SH-SY5Y (cell line): ENCODE measurements at regions not wholly inside any gene's neighbourhood (a gene's known extent, or its start where the extent isn't known, plus 50 kb on each side); places are given as distances from the start of the nearest gene placed in this dataset.

Source experiments
- GATA2 ChIP-seq: IDR thresholded peaks from 2 replicates; pipeline ENCODE4 v1.6.1; 2011; ENCODE audit warnings: mild to moderate bottlenecking, low read depth, low read length
- GATA3 ChIP-seq: IDR thresholded peaks from 2 replicates; pipeline ENCODE4 v1.6.1; 2011; ENCODE audit warnings: low read depth, mild to moderate bottlenecking, low read length, moderate library complexity

DNA sequence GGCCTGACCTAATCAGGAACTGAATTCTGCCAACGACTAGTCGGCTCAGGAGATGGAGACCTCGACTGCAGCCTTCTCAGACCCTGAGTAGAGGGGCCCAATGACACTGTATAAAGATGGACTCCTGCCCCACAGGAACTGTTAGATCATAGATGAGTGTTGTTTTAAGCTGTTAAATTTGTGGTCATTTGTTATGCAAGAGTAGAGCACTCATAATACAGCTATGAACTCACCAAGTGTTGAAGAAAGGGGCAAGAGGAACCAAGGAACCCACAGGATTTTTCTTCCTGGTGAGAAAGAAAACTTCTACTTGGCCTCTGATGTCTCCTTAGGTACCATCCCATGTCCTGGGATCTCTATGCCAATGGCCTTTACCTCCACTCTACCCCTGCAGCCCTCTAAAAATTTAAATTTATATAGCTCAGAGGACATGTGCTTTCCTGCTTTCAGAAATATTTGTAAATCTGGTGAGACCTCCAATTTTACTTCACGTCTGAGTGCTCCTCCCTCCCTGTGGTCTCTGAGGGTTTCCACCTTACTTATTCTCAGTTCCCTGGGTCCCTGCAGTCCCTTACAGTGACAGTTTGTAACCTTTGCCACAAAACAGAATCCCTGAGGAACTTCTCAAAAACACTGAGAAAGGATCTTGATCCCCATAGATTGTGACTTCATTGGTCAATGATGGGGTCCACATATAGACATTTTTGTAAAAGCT, 256.3 kb upstream of the ARHGAP20 start:
- TF ChIP-seq GATA3, result no peak
- TF ChIP-seq GATA2, result no peak
